ENCODE measurements at regions not wholly inside any gene's neighbourhood (a gene's known extent, or its start where the extent isn't known, plus 50 kb on each side); places are given as distances from the start of the nearest gene placed in this dataset.

GRCh38 chr2:240206630-240207029 lies 66.2 kb upstream of the OTOS start:
- no peak overlapping the region for H3K4me2 ChIP-seq (ENCODE audit: low read length)
- no peak overlapping the region for H3K4me3 ChIP-seq (ENCODE audit: insufficient read depth, low read depth, low read length)
- peaks cover 15% of the 10 kb centered on the region for H3K27me3 Mint-ChIP-seq (ENCODE audit: low read depth, unreplicated experiment)
- H3K27me3 ChIP-seq (ENCODE audit: insufficient read depth, low read length) = peaks cover 13% of the 10 kb centered on the region
- TF ChIP-seq EZH2 (IDR thresholded peaks at IDR 0.05; ENCODE audit: insufficient read depth, low read length) (no peak), CTCF (IDR thresholded peaks at IDR 0.05; ENCODE audit: insufficient read depth, low read depth, low read length) (no peak)
- H2AFZ ChIP-seq (ENCODE audit: low read depth, low read length) = no peak overlapping the region
- H3K36me3 Mint-ChIP-seq (ENCODE audit: low read depth, unreplicated experiment) = no peaks in the 10 kb centered on the region
- peaks cover 11% of the 10 kb centered on the region for H3K9me3 Mint-ChIP-seq (ENCODE audit: unreplicated experiment)
- H3K4me3 Mint-ChIP-seq (ENCODE audit: unreplicated experiment) = no peak overlapping the region
- FAIRE-seq = no peak
- H3K4me1 ChIP-seq (ENCODE audit: insufficient read depth, low read length) = peaks cover 12% of the 10 kb centered on the region
- DNase-seq (ENCODE audit: low read depth) = no peak
- H3K27ac Mint-ChIP-seq (ENCODE audit: unreplicated experiment) = no peak overlapping the region
- no peak overlapping the region for H3K9ac ChIP-seq (ENCODE audit: low read length)
- H3K4me1 Mint-ChIP-seq (ENCODE audit: low read depth, unreplicated experiment) = peaks cover 11% of the 10 kb centered on the region
- no peak overlapping the region for H3K27ac ChIP-seq (ENCODE audit: low read depth, low read length)
- H3K36me3 ChIP-seq (ENCODE audit: insufficient read depth, low read length) = no peaks in the 10 kb centered on the region
- no peaks in the 10 kb centered on the region for H3K79me2 ChIP-seq (ENCODE audit: insufficient read depth, low read length)
- peaks cover 5% of the 10 kb centered on the region for H3K9me3 ChIP-seq (ENCODE audit: insufficient read depth, low read depth, low read length)
- H4K20me1 ChIP-seq (ENCODE audit: insufficient read depth, low read length) = no peaks in the 10 kb centered on the region

GRCh38 chr2:240207661-240208060 lies 67.2 kb upstream of the OTOS start:
- H3K27me3 Mint-ChIP-seq (ENCODE audit: low read depth, unreplicated experiment) = peaks cover 11% of the 10 kb centered on the region
- H3K27me3 ChIP-seq (ENCODE audit: insufficient read depth, low read length) = peaks cover 10% of the 10 kb centered on the region
- no peak overlapping the region for H3K4me2 ChIP-seq (ENCODE audit: low read length)
- H3K9me3 Mint-ChIP-seq (ENCODE audit: unreplicated experiment) = peaks cover 11% of the 10 kb centered on the region
- H3K36me3 ChIP-seq (ENCODE audit: insufficient read depth, low read length) = no peaks in the 10 kb centered on the region
- H3K9ac ChIP-seq (ENCODE audit: low read length) = no peak overlapping the region
- peaks cover 11% of the 10 kb centered on the region for H3K4me1 Mint-ChIP-seq (ENCODE audit: low read depth, unreplicated experiment)
- no peaks in the 10 kb centered on the region for H4K20me1 ChIP-seq (ENCODE audit: insufficient read depth, low read length)
- peaks cover 12% of the 10 kb centered on the region for H3K4me1 ChIP-seq (ENCODE audit: insufficient read depth, low read length)
- no peak overlapping the region for H3K27ac Mint-ChIP-seq (ENCODE audit: unreplicated experiment)
- no peak for FAIRE-seq
- TF ChIP-seq EZH2 (IDR thresholded peaks at IDR 0.05; ENCODE audit: insufficient read depth, low read length) = no peak
- no peak for TF ChIP-seq CTCF (IDR thresholded peaks at IDR 0.05; ENCODE audit: insufficient read depth, low read depth, low read length)
- no peaks in the 10 kb centered on the region for H3K36me3 Mint-ChIP-seq (ENCODE audit: low read depth, unreplicated experiment)
- no peak for DNase-seq (ENCODE audit: low read depth)
- no peak overlapping the region for H3K4me3 Mint-ChIP-seq (ENCODE audit: unreplicated experiment)
- H3K79me2 ChIP-seq (ENCODE audit: insufficient read depth, low read length) = no peaks in the 10 kb centered on the region
- no peak overlapping the region for H3K27ac ChIP-seq (ENCODE audit: low read depth, low read length)
- H3K9me3 ChIP-seq (ENCODE audit: insufficient read depth, low read depth, low read length) = peaks cover 5% of the 10 kb centered on the region
- H3K4me3 ChIP-seq (ENCODE audit: insufficient read depth, low read depth, low read length) = no peak overlapping the region
- no peak overlapping the region for H2AFZ ChIP-seq (ENCODE audit: low read depth, low read length)

- Histone ChIP-seq H3K9me3 (ENCODE audit: insufficient read depth, low read depth, low read length) (peaks cover 5% of the 10 kb centered on the region), H3K4me3 (ENCODE audit: insufficient read depth, low read depth, low read length) (no peak overlapping the region), H3K27ac (ENCODE audit: low read depth, low read length) (no peak overlapping the region), H3K4me2 (ENCODE audit: low read length) (no peak overlapping the region), H2AFZ (ENCODE audit: low read depth, low read length) (no peak overlapping the region), H3K4me1 (ENCODE audit: insufficient read depth, low read length) (peaks cover 12% of the 10 kb centered on the region), H3K9ac (ENCODE audit: low read length) (no peak overlapping the region), H4K20me1 (ENCODE audit: insufficient read depth, low read length) (no peaks in the 10 kb centered on the region), H3K36me3 (ENCODE audit: insufficient read depth, low read length) (no peaks in the 10 kb centered on the region), H3K27me3 (ENCODE audit: insufficient read depth, low read length) (peaks cover 5% of the 10 kb centered on the region), H3K79me2 (ENCODE audit: insufficient read depth, low read length) (no peaks in the 10 kb centered on the region)
- Mint-ChIP-seq H3K36me3 (ENCODE audit: low read depth, unreplicated experiment) (no peaks in the 10 kb centered on the region), H3K27me3 (ENCODE audit: low read depth, unreplicated experiment) (peaks cover 9% of the 10 kb centered on the region), H3K4me1 (ENCODE audit: low read depth, unreplicated experiment) (peaks cover 11% of the 10 kb centered on the region), H3K9me3 (ENCODE audit: unreplicated experiment) (peaks cover 11% of the 10 kb centered on the region), H3K27ac (ENCODE audit: unreplicated experiment) (no peak overlapping the region), H3K4me3 (ENCODE audit: unreplicated experiment) (no peak overlapping the region)
- TF ChIP-seq CTCF (IDR thresholded peaks at IDR 0.05; ENCODE audit: insufficient read depth, low read depth, low read length) = no peak
- no peak for TF ChIP-seq EZH2 (IDR thresholded peaks at IDR 0.05; ENCODE audit: insufficient read depth, low read length)
- DNase-seq (ENCODE audit: low read depth) (no peak), FAIRE-seq (no peak)
Measured at GRCh38 chr2:240208096-240208495, 67.6 kb upstream of the OTOS start.

Measured in astrocyte (in vitro differentiated cells and primary cell).